Transverse colon (tissue), 3 donors: ENCODE measurements at regions not wholly inside any gene's neighbourhood (a gene's known extent, or its start where the extent isn't known, plus 50 kb on each side); places are given as distances from the start of the nearest gene placed in this dataset.

ENCODE experiments used
- EP300 ChIP-seq: sonication (generic); formaldehyde crosslinking; IDR thresholded peaks from one replicate; pipeline ENCODE4 v1.6.1; 2017; ENCODE audit warnings: antibody characterized with exemption, low read depth
- TF ChIP-seq, protein P1 (sequence below), 5 experiments: fragments of 200-600 bp in 3 of 5; fragments of 450-650 bp in 2 of 5; sonication (generic) in 3 of 5; IDR thresholded peaks; 1 replicate in 2 of 5; 2 replicates in 3 of 5; pipeline ENCODE4 v1.5.1; 2016 to 2017; ENCODE audit warnings: antibody characterized with exemption in 5 of 5, inconsistent platforms in 3 of 5, mild to moderate bottlenecking in 2 of 5, moderate library complexity in 1 of 5

DNA sequence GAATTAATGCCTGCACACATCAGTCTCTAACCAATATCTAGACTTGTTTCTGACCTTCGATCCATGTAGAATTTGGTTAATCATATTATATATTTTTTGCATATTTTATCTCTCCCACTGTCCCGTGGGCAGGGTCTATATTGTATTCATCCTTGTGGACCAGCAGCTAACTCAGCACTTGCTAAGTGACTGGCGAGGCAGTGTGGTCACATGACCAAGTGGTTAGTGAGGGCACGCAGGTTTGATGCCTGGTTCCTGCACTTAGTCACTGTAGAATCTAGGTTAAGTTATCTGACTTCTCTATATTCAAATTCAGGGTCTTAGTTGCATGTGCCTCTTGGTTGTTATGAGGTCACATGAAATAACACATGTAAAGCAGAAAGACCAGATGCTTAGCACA lies 120.5 kb downstream of the UBE2U start:
- TF ChIP-seq, protein P1, sequence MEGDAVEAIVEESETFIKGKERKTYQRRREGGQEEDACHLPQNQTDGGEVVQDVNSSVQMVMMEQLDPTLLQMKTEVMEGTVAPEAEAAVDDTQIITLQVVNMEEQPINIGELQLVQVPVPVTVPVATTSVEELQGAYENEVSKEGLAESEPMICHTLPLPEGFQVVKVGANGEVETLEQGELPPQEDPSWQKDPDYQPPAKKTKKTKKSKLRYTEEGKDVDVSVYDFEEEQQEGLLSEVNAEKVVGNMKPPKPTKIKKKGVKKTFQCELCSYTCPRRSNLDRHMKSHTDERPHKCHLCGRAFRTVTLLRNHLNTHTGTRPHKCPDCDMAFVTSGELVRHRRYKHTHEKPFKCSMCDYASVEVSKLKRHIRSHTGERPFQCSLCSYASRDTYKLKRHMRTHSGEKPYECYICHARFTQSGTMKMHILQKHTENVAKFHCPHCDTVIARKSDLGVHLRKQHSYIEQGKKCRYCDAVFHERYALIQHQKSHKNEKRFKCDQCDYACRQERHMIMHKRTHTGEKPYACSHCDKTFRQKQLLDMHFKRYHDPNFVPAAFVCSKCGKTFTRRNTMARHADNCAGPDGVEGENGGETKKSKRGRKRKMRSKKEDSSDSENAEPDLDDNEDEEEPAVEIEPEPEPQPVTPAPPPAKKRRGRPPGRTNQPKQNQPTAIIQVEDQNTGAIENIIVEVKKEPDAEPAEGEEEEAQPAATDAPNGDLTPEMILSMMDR (IDR thresholded peaks at IDR 0.05), result no peak
- TF ChIP-seq EP300, result no peak
